ENCODE measurements at regions not wholly inside any gene's neighbourhood (a gene's known extent, or its start where the extent isn't known, plus 50 kb on each side); places are given as distances from the start of the nearest gene placed in this dataset.

DNA sequence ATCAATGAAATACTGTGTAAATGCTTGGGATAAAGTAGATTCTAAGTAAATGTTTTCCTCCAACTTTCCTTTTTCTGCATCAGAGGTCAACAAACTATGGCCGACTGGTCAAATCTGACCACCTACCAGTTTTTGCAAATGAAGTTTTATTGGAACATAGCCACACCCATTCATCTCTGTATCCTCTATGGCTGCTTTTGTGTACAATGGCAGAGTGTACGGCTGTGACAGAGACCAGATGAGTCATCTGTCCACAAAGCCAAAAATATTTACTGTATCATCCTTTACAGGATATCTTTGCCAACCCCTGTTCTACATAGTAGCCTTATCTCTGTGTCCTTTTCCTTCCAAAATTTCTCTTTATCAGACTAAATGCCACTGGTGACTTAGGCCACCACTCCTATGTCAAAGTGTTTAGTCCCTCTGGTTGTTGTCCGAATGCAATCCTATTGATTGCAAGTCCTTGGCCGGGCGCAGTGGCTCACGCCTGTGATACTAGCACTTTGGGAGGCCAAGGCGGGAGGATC is 218.4 kb upstream of the KLF4 start:
- no peaks in the 10 kb centered on the region for H3K27me3 Mint-ChIP-seq
- H3K36me3 Mint-ChIP-seq = no peaks in the 10 kb centered on the region
- H3K9me3 Mint-ChIP-seq = no peaks in the 10 kb centered on the region
- DNase-seq = no peak
- no peaks in the 10 kb centered on the region for H3K4me1 Mint-ChIP-seq
- CTCF ChIA-PET = no interaction called here
- H3K27ac Mint-ChIP-seq = no peak overlapping the region
- no peak overlapping the region for H3K4me3 Mint-ChIP-seq

DNA sequence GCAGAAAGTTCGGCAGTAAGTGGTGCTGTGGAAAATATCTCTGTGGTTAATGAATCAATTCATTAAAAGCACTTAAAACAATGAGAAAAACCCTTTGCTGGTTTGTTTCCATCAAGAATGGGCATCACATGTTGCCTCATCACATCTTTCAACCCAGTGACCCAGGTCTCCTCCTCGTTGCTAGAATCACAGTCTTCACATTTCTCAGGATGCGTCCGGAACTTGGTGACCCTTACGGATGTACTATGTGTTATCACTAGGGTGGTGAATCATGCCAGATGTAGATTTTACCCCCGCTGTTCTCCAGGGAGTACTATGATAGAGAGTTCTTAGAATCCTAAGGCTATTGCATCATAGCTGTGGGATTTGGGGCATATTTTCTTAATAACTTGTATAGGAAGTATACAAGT is 217.9 kb upstream of the KLF4 start:
- no peak overlapping the region for H3K27ac Mint-ChIP-seq
- DNase-seq = no peak
- no peaks in the 10 kb centered on the region for H3K9me3 Mint-ChIP-seq
- H3K27me3 Mint-ChIP-seq = no peaks in the 10 kb centered on the region
- H3K36me3 Mint-ChIP-seq = no peaks in the 10 kb centered on the region
- CTCF ChIA-PET = no interaction called here
- H3K4me3 Mint-ChIP-seq = no peak overlapping the region
- H3K4me1 Mint-ChIP-seq = no peaks in the 10 kb centered on the region

DNA sequence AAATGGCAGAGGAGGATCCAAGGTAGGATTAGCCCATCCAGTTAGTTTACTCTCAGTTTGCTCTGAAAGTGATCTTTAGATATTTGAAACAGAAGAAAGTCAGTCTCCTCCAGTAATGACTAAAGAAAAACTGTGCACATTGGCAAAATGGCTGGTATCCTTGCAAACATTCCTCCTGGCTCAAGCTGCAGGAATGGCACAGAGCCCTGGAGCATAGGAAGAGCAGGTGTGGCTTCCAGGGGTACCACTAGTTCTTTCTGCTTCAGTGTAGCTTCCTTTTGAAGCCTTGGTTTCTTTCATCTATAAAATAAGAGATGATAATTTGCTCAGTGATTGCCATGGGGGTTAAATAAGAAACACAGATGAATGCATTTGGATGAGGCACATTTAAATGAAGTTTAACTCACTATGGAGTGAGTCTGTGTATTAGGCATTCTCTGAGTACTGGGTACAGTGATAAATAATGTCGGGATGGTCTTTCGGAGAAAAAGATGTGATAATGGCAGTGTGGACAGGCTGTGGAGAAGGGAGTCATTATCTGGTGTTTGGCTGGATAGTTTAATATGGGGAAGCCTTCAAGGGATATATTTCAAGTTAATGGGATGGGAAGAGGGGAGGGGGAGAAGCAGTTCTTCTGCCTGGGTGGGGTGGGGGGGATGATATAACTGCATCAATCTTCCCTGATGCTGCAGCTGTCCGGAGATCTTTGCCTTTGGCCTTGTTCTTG is 217.3 kb upstream of the KLF4 start:
- no peak for DNase-seq
- CTCF ChIA-PET = no interaction called here
- Mint-ChIP-seq H3K4me3 (no peak overlapping the region), H3K4me1 (no peaks in the 10 kb centered on the region), H3K27ac (no peak overlapping the region), H3K9me3 (no peaks in the 10 kb centered on the region), H3K27me3 (no peaks in the 10 kb centered on the region), H3K36me3 (no peaks in the 10 kb centered on the region)

DNA sequence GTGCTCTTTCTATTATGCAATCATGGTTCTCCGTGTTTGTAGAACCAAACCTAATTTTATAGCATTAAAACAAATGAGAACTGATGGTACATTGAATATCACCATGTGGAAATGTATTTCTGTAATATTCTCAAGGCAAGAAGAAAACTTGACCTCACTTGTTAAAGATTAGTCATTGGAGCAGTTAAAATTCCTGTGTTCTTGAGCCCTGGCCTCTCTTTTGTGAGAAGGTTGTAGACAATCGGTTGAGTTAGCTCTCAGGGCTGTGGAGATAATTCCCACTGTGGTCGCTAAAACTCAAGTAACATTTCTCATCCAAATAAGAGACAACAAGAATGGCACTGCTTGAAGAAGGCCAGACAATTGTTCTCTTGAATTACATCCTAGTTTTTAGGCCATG is 216.0 kb upstream of the KLF4 start:
- H3K27me3 Mint-ChIP-seq = no peaks in the 10 kb centered on the region
- CTCF ChIA-PET = no interaction called here
- no peaks in the 10 kb centered on the region for H3K4me1 Mint-ChIP-seq
- H3K36me3 Mint-ChIP-seq = no peaks in the 10 kb centered on the region
- DNase-seq = no peak
- no peaks in the 10 kb centered on the region for H3K9me3 Mint-ChIP-seq
- no peak overlapping the region for H3K4me3 Mint-ChIP-seq
- no peak overlapping the region for H3K27ac Mint-ChIP-seq

DNA sequence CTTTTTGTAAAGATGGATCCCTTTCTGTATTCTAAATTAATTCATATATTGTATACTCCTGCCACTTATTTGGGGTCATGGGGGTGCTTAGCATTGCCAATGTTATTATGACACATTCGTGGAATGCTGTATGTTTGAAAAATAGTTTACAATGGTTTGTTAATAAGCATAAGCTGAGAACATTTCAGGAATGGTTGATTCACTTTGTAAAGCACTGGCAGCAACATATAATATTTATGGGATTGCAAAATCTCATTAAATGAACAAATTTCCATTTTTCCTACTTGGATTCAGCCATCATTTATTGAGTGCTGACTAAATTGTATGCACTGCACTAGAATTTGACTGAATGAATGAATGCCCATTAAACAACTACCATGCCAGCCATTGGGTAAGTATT is 215.2 kb upstream of the KLF4 start:
- Mint-ChIP-seq H3K4me1 (no peaks in the 10 kb centered on the region), H3K27ac (no peak overlapping the region), H3K4me3 (no peak overlapping the region), H3K36me3 (no peaks in the 10 kb centered on the region), H3K27me3 (no peaks in the 10 kb centered on the region), H3K9me3 (no peaks in the 10 kb centered on the region)
- CTCF ChIA-PET = no interaction called here
- no peak for DNase-seq

DNA sequence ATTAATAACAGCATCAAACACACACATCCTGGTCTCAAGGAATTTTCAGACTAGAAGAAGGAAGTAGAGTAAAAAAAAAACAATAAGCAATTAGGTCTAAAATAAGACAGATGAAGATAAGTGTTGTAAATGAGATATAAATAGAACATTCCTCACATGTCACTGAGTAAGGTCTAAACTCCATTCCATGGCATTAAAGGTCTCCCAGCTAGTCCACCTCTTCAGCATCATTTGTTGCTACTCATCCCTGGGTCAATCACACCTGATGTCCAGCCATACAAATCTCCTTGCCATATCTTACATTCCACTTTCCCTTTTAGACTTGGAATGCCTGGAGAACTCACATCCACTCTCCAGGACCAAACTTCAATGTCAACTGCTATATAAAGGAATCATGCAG is 214.1 kb upstream of the KLF4 start:
- H3K4me3 Mint-ChIP-seq = no peak overlapping the region
- DNase-seq = no peak
- CTCF ChIA-PET = no interaction called here
- H3K27me3 Mint-ChIP-seq = no peaks in the 10 kb centered on the region
- no peak overlapping the region for H3K27ac Mint-ChIP-seq
- no peaks in the 10 kb centered on the region for H3K4me1 Mint-ChIP-seq
- no peaks in the 10 kb centered on the region for H3K9me3 Mint-ChIP-seq
- H3K36me3 Mint-ChIP-seq = no peaks in the 10 kb centered on the region

DNA sequence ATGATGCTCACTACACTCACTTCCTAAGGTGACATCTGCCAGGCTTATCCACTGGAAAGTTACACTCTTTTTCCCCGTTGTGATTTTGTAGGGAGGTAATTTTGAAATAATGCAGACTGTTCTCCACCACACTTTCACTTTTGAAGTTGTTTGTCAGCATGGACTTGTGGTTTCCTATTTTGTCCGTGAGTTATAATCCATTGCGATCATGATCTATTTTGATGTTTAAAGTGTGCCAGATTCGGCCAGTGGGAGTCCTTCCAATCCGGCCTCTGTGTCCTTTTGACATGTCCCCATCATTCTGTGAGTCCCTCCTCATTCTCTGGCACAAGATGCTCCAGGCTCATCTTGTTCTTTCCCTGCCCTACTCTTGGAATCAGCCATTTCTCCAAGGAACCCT is 211.3 kb upstream of the KLF4 start:
- no peak for DNase-seq
- no peaks in the 10 kb centered on the region for H3K4me1 Mint-ChIP-seq
- H3K27me3 Mint-ChIP-seq = no peaks in the 10 kb centered on the region
- H3K36me3 Mint-ChIP-seq = no peaks in the 10 kb centered on the region
- H3K4me3 Mint-ChIP-seq = no peak overlapping the region
- H3K27ac Mint-ChIP-seq = no peak overlapping the region
- CTCF ChIA-PET = no interaction called here
- no peaks in the 10 kb centered on the region for H3K9me3 Mint-ChIP-seq

DNA sequence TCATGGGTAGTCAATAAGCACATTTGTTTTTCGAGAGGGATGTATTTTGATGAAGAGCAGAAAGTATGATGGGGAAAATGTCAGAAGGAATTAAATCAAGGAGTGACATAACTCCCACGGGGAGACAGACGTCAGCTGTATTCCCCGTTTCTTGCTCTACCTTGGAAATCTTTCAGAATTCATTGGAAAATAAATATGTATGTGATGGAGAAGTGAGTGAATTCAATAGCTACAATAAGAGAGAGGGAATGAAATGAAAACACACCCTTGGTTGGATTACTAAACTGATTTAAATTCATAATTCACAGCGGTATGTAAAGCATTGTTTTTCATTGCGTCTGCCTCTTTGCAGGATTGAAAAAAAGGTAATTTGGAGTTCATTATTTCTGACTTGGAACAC is 209.7 kb upstream of the KLF4 start:
- CTCF ChIA-PET = no interaction called here
- H3K4me1 Mint-ChIP-seq = no peaks in the 10 kb centered on the region
- DNase-seq = no peak
- no peaks in the 10 kb centered on the region for H3K9me3 Mint-ChIP-seq
- H3K36me3 Mint-ChIP-seq = no peaks in the 10 kb centered on the region
- H3K27ac Mint-ChIP-seq = no peak overlapping the region
- H3K4me3 Mint-ChIP-seq = no peak overlapping the region
- H3K27me3 Mint-ChIP-seq = no peaks in the 10 kb centered on the region

DNA sequence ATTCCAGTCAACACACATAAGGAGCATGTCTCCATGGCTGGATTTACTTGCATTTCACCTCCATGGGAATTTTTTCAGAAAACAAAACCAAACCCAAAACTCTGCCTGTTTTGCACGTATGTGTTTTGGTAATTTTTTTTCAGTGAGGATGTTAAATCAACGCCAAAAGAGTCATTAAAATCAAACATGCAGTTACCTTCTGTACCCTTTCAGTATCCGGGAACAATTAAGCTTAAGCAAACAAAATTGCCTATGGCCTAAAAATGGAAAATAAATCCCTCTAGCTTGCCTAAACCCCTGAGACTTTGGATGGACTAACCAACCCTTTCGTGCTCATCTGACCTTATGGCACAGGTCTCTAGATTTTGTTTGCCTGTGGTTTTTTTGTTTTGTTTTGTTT is 209.2 kb upstream of the KLF4 start:
- H3K4me3 Mint-ChIP-seq = no peak overlapping the region
- no peaks in the 10 kb centered on the region for H3K4me1 Mint-ChIP-seq
- H3K27me3 Mint-ChIP-seq = no peaks in the 10 kb centered on the region
- no peaks in the 10 kb centered on the region for H3K9me3 Mint-ChIP-seq
- no peaks in the 10 kb centered on the region for H3K36me3 Mint-ChIP-seq
- no peak overlapping the region for H3K27ac Mint-ChIP-seq
- DNase-seq = no peak
- CTCF ChIA-PET = no interaction called here

DNA sequence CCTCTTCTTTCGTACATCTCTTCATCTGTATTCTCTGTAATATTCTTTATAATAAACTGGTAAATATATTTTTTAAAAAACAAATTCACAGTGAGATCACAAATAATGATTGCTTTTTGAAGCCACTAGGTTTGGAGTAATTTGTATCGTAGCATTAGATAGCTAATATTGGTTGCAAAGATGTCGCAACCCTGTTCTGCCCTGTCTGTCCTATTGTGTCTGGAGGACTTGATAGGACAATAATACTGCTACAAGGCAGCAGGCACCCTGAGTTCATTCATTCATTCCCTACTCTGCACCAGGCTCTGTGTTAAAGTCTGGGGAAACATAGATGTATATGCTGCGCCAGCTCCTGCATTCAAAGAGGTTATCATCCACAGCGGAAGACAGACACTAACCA is 206.7 kb upstream of the KLF4 start:
- CTCF ChIA-PET = no interaction called here
- Mint-ChIP-seq H3K36me3 (no peaks in the 10 kb centered on the region), H3K27me3 (no peaks in the 10 kb centered on the region), H3K4me1 (no peaks in the 10 kb centered on the region), H3K9me3 (no peaks in the 10 kb centered on the region), H3K27ac (no peak overlapping the region), H3K4me3 (no peak overlapping the region)
- no peak for DNase-seq

DNA sequence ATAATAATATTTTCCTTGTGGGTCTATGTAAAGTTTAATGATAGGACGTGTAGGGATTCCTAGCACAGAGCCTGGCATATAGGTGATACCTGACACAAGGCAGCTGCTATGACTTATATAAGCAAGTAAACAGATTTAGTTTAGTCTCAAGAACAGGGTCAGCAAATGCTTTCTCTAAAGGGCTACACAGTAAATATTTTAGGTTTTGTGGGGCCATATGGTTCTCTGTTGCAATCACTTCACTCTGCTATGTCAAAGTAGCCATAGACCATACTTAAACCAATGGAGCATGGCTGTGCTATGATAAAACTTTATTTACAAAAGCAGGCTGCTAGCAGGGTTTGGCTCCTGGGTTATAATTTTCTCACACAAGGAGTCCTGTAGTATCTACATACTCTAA is 204.8 kb upstream of the KLF4 start:
- Mint-ChIP-seq H3K36me3 (no peaks in the 10 kb centered on the region), H3K27ac (no peak overlapping the region), H3K27me3 (no peaks in the 10 kb centered on the region), H3K9me3 (no peaks in the 10 kb centered on the region), H3K4me3 (no peak overlapping the region), H3K4me1 (no peaks in the 10 kb centered on the region)
- no peak for DNase-seq
- CTCF ChIA-PET = no interaction called here

DNA sequence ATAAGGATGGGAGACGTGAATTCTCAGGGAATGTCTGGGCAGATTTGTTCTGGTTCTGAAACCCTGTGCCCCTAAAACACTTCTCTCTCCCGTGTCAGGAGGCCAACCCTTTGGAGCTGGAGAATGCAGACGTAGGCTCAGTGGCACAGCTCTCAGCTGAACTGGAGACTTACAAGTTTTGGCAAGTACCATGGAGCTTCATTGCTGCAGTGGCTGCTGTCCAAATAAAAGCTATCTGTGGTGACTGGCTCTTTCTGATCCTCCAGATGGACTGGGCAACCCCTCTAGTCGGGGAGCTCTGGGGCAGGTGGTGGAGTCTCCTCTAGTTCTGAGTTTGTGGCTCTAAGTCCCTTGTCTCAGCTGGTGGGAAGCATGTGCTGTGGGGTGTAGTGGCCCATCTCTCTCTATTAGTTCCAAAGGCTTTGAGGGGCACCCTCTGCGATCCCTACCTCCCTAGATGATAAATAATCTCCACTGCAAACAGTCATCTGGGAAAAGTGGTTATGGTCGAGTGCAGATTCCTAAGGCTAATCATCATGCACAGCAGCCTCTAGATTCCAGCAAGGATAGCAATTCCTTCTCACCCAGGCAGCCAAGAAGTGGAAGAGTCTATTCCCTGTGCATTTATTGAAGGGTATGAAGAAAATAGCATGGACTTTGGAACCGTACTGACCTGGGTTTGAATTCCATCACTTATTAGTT is 204.2 kb upstream of the KLF4 start:
- no peaks in the 10 kb centered on the region for H3K4me1 Mint-ChIP-seq
- no peak overlapping the region for H3K27ac Mint-ChIP-seq
- H3K4me3 Mint-ChIP-seq = no peak overlapping the region
- no peaks in the 10 kb centered on the region for H3K36me3 Mint-ChIP-seq
- no peak for DNase-seq
- CTCF ChIA-PET = no interaction called here
- H3K9me3 Mint-ChIP-seq = no peaks in the 10 kb centered on the region
- H3K27me3 Mint-ChIP-seq = no peaks in the 10 kb centered on the region

DNA sequence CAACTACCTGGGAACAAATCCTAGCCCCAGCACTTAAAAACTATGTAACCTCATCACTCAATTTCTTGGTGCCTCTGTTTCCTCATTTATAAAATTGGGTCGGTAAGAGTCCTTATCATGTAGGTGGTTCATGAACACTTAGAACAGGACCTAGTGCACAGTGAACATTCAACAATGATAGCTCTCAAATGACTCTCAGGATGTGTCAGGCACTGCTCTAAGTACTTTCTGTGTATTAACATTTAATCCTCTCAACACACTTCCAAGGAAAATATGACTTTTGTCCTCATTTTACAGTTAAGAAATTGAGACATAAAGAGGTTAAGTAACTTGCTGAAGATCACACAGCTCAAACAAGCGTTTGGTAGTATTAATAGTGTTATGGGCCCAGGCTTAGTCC is 202.1 kb upstream of the KLF4 start:
- Mint-ChIP-seq H3K27me3 (no peaks in the 10 kb centered on the region), H3K9me3 (peaks cover 1% of the 10 kb centered on the region), H3K36me3 (no peaks in the 10 kb centered on the region), H3K27ac (no peak overlapping the region), H3K4me3 (no peak overlapping the region), H3K4me1 (no peaks in the 10 kb centered on the region)
- CTCF ChIA-PET = no interaction called here
- DNase-seq = no peak

DNA sequence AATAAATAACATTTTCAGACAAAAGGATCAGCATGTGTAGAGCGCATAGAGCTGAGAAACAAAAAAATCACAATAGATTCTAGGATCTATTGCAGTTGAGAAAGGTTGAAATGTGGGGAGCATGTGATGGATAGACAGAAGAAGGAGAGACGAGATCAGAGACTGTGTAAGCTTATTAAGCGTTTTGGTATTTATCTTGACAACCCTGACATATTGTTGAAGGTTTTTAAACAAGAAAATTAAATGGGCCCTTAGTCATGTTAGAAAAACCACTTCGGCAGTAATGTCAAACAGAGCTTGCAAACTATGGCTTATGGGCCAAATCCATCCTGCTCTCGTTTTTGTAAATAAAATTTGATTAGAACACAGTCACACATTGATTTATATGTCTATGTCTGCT is 200.5 kb upstream of the KLF4 start:
- CTCF ChIA-PET = no interaction called here
- DNase-seq = no peak
- H3K27me3 Mint-ChIP-seq = no peaks in the 10 kb centered on the region
- no peak overlapping the region for H3K4me3 Mint-ChIP-seq
- peaks cover 1% of the 10 kb centered on the region for H3K9me3 Mint-ChIP-seq
- no peaks in the 10 kb centered on the region for H3K4me1 Mint-ChIP-seq
- H3K27ac Mint-ChIP-seq = no peak overlapping the region
- no peaks in the 10 kb centered on the region for H3K36me3 Mint-ChIP-seq

DNA sequence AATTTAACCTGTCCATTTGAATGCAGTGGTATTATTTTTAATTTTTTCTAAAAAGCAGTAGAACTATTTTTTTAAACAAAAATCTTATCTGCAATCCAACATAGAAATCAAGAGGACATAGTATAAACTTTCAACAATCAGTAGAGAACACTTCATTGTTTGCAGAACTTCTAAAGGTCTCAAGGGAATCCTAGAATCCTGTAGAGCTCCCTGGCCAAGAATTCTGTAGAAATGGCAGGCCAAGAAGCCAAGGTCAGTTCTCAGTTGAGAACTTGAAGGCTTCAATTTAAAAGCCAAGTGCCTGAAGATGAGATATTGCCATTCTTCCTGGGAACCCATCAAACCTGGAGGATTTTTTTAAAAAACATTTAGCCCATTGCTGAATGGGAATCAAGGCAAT is 199.2 kb upstream of the KLF4 start:
- Mint-ChIP-seq H3K4me1 (no peaks in the 10 kb centered on the region), H3K4me3 (no peak overlapping the region), H3K9me3 (peaks cover 3% of the 10 kb centered on the region), H3K36me3 (no peaks in the 10 kb centered on the region), H3K27ac (no peak overlapping the region), H3K27me3 (no peaks in the 10 kb centered on the region)
- CTCF ChIA-PET = no interaction called here
- DNase-seq = no peak
